ENCODE measurements at regions not wholly inside any gene's neighbourhood (a gene's known extent, or its start where the extent isn't known, plus 50 kb on each side); places are given as distances from the start of the nearest gene placed in this dataset.
"Not testable (repeated sequence)": the region's sequence is repeated elsewhere in the genome, so short reads cannot be mapped to it uniquely, and the experiment has no call there.

DNA sequence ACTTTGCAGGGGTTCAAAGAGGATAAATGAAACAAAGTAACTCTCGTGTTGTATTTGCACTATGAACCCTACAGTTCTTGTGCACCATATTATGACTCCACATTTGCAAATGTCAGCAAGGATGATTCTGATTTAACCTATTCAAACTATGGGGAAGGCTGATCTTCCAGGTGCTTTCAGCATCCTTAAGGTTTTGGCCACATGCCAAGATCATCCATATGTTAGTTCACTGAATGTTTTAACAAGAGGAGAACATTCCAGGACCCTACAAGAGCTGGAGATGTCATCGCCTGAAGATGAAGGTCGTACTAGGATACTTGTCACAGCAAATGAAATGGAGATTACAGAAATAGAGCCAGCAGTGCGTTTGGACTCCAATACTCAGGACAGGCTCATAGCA lies 114.2 kb downstream of the DHRS2 start:
- TF ChIP-seq, protein P1, sequence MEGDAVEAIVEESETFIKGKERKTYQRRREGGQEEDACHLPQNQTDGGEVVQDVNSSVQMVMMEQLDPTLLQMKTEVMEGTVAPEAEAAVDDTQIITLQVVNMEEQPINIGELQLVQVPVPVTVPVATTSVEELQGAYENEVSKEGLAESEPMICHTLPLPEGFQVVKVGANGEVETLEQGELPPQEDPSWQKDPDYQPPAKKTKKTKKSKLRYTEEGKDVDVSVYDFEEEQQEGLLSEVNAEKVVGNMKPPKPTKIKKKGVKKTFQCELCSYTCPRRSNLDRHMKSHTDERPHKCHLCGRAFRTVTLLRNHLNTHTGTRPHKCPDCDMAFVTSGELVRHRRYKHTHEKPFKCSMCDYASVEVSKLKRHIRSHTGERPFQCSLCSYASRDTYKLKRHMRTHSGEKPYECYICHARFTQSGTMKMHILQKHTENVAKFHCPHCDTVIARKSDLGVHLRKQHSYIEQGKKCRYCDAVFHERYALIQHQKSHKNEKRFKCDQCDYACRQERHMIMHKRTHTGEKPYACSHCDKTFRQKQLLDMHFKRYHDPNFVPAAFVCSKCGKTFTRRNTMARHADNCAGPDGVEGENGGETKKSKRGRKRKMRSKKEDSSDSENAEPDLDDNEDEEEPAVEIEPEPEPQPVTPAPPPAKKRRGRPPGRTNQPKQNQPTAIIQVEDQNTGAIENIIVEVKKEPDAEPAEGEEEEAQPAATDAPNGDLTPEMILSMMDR (conservative IDR thresholded peaks at IDR 0.05; ENCODE audit: low read depth, low read length): no peak
- H3K4me3 ChIP-seq (ENCODE audit: low read depth, low read length): no peak overlapping the region
- DNase-seq (ENCODE audit: low read depth): no peak

DNA sequence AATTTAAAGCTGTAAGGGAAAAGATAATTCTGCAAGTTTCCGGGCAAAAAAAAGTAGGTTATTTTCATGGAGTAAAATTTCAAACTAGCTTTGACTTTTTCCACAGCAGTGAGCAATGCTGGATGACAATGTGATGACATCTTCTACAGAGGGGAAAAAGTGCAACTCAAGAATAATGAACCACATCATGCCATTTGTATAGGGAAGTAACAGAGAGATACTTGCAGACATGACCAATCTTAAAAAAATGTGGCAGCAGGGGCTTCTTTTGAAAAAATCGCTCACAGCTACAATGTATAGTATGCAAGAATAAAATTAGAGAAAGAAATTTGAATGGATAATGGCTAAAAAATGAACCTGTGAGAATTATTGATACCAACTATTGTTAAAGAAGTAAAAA lies 115.5 kb downstream of the DHRS2 start:
- DNase-seq (ENCODE audit: low read depth): no peak
- H3K4me3 ChIP-seq (ENCODE audit: low read depth, low read length): no peak overlapping the region
- TF ChIP-seq, protein P1 (conservative IDR thresholded peaks at IDR 0.05; ENCODE audit: low read depth, low read length): no peak

DNA sequence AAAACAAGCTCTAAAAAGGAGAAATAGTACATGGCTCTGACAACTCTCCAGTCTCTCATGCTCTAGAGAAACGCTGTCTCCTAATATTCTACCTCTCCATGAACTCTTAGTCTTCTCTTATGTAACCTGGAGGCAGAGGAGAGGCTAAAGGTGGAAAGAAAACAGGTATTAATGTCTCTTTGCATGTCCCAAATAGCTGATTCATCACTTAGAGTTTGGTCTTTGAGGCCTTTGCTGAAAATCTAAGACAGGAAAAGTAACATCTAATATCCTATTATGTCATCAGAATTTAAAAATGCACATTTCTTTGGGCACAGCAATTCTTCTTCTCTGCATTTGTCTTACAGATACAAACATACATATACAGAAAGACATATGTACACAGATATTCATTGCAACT lies 127.2 kb downstream of the DHRS2 start:
- no peak for DNase-seq (ENCODE audit: low read depth)
- TF ChIP-seq, protein P1 (conservative IDR thresholded peaks at IDR 0.05; ENCODE audit: low read depth, low read length): no peak

DNA sequence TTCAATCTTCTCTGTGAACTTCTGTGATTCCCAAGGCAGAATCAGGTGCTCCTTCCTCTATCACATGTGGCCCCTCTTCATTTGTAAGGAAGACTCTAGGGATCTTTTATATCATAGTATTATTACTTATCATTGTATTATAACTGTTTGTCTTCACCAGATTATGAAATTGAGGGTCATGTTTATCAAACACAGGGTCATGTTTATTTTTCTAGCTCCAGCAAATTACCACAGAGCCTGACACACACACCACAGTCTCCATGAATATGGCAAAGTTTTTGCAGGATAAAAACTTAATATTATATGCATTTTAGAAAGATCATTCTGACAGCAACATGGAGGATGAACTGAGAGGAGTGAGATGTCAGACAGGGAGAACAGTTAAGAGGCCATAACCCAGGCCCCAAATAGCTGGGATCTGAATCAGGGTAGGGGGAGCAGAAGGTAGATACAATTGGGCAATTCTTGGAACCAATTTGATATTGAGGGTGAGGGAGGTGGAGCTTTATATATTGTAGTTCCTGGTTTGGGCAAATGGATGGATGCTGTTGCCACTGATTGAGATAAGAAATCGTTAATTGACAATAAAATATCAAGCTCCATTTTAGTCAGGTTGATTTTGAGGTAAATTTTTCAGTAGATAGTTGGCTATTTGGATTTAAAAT lies 130.7 kb downstream of the DHRS2 start:
- TF ChIP-seq, protein P1 (conservative IDR thresholded peaks at IDR 0.05; ENCODE audit: low read depth, low read length): no peak
- H3K4me3 ChIP-seq (ENCODE audit: low read depth, low read length): no peak overlapping the region
- DNase-seq (ENCODE audit: low read depth): no peak

More for the DNA sequence above, 127.2 kb downstream of the DHRS2 start:
- no peak overlapping the region for H3K4me3 ChIP-seq (ENCODE audit: low read depth, low read length)

DNA sequence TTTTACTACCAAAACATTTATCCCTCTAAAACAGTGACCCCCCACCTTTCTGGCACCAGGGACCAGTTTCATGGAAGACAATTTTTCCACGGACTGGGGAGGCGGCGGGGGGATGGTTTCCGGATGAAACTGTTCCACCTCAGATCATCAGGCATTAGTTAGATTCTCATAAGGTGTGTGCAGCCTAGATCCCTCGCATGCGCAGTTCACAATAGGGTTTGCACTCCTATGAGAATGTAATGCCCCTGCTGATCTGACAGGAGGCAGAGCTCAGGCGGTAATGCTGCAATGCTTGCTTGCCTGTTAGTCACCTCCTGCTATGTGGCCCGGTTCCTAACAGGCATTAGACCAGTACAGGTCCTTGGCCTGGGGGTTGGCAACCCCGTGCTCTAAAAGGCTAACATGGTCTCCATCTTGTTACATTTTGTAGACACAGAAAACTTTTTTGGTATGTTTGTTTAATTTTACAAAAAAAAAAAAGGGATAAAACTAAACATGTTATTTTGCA lies 133.1 kb downstream of the DHRS2 start:
- H3K4me3 ChIP-seq (ENCODE audit: low read depth, low read length); DNase-seq (ENCODE audit: low read depth): not testable (repeated sequence)

DNA sequence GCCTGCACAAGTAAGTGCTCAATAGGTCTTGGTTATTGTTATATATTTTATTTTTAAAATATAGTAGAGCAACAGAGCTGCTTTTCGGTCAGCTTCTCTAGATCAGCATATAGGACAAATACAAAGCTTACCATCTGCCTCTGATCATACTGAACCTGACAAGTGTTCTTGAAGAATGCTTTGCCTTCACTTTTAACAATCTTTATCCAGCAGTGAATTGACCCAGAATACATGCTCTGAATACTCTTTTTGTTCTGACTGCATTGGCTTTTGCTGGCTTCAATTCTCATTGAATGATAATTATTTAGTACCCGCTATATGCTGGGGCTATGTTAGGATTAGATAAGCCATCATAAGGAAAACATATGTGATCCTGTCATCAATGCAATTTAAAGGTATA lies 137.8 kb downstream of the DHRS2 start:
- H3K4me3 ChIP-seq (ENCODE audit: low read depth, low read length): no peak overlapping the region
- TF ChIP-seq, protein P1 (conservative IDR thresholded peaks at IDR 0.05; ENCODE audit: low read depth, low read length): no peak
- DNase-seq (ENCODE audit: low read depth): no peak

DNA sequence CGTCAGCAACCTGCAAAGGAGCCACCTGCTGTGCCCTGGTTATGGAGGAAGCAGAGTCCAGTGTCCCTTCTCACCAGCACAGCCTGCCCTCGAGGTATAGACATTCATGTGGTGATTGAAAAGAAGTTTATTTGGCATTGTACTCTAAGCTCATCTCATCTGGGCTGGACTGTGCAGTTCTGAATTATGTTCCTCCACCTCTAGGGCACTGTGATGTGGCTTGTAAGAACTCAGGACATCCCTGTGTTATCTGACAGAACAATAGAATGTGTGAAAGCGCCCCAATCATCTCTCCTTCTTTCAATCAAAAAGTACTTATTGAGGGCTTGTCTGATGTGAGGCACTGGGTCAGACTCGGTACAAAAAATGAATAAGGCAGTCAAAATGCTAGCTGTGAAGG lies 140.1 kb downstream of the DHRS2 start:
- DNase-seq (ENCODE audit: low read depth): no peak
- TF ChIP-seq, protein P1 (conservative IDR thresholded peaks at IDR 0.05; ENCODE audit: low read depth, low read length): no peak
- no peak overlapping the region for H3K4me3 ChIP-seq (ENCODE audit: low read depth, low read length)
